CD4-positive, alpha-beta T cell treated with Interferon alpha-2 for 1 hour (primary cell): ENCODE measurements at regions not wholly inside any gene's neighbourhood (a gene's known extent, or its start where the extent isn't known, plus 50 kb on each side); places are given as distances from the start of the nearest gene placed in this dataset.
"Not testable (repeated sequence)": the region's sequence is repeated elsewhere in the genome, so short reads cannot be mapped to it uniquely, and the experiment has no call there.

Source experiments
- DNase-seq, 2 donors: peaks; one replicate each; pipeline ENCODE4 v3.0.0-alpha.2; 2020 to 2022

GRCh38 chr9:64016246-64016645 is 1268.8 kb downstream of the FOXD4L5 start:
- peak in 1 of 2 donors; percentile 32 for DNase-seq

- DNase-seq: no peak
These were observed 1269.9 kb downstream of the FOXD4L5 start for GRCh38 chr9:64015136-64015535.

GRCh38 chr9:64014386-64015091 is 1270.5 kb downstream of the FOXD4L5 start:
- not testable (repeated sequence) for DNase-seq

GRCh38 chr9:64013122-64013521 is 1271.9 kb downstream of the FOXD4L5 start:
- DNase-seq: not testable (repeated sequence)

GRCh38 chr9:64012014-64012413 is 1273.0 kb downstream of the FOXD4L5 start:
- DNase-seq: not testable (repeated sequence)

GRCh38 chr9:63979741-63980140 is 1305.3 kb downstream of the FOXD4L5 start:
- DNase-seq: not testable (repeated sequence)
